Activated CD4-positive, CD25-positive, alpha-beta regulatory T cell treated with anti-CD3 and anti-CD28 coated beads, Interleukin-2, amount 50 U/mL, for 24 hours (primary cell): ENCODE measurements at regions not wholly inside any gene's neighbourhood (a gene's known extent, or its start where the extent isn't known, plus 50 kb on each side); places are given as distances from the start of the nearest gene placed in this dataset.

Experiments
- ATAC-seq, 2 donors: fragments of 150-1000 bp; cut with Tn5 transposase; one replicate each; pipeline ENCODE4 v1.10.0; 2021; ENCODE audit warnings: mild to moderate bottlenecking in 1 of 2, moderate library complexity in 1 of 2

DNA sequence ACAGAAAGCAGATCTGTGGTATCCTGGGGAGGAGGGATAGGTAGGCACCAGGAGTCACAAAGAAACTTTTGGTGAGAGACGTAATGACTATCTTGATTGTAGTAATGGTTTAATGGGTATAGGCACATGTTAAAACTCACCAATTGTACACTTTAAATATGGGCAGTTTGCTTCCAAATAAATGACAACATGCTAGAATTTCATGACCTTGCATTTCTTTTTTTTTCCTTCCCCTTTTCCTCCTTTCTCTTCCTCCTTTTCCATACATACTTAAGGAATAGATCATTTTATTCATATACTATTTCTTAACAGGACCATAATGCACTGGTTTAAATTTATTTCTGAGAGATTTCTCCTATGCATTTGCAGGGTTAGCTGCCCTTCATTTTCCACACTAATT lies 341.8 kb downstream of the TMEM182 start:
- no peak for ATAC-seq

DNA sequence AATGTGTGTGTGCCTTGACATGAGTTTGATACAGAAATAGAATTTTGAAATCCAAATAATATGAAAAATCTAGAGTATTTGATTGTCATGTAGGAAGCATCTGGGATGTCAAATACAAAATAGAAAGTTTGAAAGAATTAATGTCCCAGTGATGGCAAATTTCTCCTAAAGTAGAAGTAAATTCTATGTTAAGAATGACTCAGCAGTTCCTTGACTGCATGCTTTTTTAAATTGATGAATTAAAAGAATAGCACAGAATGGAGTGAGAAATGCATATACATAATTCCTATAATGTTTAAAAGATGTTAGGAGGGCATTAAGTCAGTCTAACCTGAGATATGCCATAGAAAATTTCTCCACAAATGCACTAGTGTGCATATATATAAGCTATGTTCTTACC lies 357.5 kb downstream of the TMEM182 start:
- ATAC-seq, result no peak

DNA sequence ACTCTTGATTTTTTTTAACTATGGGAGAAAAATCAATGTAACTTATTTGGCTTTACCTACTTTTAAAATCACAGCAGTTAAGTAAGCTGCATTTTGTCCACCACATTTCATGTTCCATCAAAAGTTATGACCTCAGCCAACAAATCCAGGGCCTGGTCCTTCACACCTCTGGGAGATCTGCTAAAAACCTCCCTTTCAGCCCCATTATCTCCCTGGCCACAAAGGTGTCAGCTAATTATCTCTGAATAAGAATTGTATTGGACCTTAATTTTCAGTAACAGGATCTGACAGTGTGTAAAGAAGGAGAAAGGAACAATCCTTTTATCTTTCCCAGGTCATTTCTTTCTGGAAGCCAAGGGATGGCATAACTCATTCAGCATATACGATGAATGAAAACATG lies 359.3 kb downstream of the TMEM182 start:
- ATAC-seq, result no peak

DNA sequence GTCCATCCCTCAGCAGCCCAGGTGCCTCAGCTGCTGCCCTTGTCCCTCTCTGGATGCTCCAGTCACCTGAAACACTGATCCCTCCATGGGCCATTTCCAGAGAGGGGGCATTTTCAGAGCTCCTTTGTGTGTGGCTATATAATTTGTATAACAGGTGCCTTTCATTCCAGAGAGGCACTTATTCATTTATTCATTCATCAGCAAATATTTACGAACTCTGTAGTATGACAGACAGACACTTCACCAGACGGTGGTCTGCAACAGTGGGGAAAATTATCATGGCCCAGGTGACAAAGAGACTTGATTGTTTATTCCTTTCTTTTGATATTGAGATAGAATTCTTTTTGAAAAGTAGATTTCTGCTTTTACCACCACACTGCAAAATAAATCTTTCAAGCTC lies 361.7 kb downstream of the TMEM182 start:
- no peak for ATAC-seq

DNA sequence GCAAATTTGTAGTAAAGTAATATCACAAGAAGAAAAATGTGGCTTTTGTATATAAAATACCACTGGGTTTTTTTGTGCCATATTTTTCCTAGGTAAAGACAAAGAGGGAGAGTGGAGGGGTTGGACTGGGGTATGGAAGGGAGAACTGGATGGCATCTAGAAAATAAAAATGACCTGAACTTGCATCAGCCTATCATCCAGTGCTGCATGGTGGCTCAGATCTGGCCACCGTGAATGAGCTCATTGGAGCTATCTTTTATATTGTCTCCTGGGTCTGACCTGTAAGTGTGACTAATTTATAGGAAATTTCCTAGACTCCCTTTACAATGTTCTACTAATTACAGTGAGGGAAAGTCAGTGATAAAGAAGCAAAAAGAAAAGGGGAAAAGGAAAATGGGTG lies 369.0 kb downstream of the TMEM182 start:
- ATAC-seq, result no peak

DNA sequence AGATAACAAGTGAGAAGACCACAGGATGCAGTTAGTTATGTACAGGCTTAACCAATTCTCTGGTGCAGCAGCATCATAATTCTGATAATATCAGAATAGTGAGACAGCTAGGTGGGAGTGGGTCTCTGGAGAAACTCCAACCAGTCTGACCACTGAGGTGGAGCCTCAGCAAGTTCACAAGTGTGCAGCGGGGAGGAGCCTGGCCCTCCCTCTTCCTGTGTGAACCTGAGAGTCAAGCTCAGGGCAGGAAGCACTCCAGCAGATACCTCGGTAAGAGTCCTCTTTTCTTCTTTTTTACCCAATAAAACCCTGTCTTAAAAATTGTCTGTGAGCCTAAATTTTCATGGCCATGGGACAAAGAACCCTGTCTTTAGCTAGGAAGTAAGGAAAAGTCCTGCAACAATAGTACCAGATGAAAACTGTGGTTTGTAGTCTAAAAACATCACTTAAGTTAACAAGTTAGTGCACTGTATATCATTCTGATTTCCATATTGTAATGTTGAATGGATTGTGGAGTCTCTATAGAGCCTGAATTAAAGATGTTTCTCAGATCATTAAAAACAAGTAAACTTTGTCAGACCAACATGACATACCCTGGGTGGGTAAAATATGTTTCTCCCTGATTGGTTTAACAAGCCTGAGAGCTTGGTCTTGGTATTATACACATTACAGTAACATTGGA lies 370.8 kb downstream of the TMEM182 start:
- no peak for ATAC-seq

DNA sequence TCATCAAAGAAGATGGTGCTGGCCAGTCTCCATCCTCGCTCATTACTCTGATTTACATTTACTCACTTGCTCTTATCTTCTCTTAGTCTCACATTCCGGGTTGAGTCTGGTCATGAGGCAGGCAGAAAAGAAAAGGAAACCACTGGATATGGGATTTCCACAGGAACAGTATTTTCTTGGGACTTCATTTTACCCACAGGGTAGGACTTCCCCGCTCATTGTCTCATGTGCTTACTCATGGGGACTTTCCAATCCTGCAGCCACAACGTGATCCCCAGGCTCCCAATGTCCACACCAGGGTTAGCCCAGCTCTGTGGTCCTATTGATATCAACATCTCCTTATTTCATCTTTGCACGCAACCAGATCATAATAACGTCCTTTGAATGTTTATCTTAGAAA lies 373.8 kb downstream of the TMEM182 start:
- no peak for ATAC-seq

DNA sequence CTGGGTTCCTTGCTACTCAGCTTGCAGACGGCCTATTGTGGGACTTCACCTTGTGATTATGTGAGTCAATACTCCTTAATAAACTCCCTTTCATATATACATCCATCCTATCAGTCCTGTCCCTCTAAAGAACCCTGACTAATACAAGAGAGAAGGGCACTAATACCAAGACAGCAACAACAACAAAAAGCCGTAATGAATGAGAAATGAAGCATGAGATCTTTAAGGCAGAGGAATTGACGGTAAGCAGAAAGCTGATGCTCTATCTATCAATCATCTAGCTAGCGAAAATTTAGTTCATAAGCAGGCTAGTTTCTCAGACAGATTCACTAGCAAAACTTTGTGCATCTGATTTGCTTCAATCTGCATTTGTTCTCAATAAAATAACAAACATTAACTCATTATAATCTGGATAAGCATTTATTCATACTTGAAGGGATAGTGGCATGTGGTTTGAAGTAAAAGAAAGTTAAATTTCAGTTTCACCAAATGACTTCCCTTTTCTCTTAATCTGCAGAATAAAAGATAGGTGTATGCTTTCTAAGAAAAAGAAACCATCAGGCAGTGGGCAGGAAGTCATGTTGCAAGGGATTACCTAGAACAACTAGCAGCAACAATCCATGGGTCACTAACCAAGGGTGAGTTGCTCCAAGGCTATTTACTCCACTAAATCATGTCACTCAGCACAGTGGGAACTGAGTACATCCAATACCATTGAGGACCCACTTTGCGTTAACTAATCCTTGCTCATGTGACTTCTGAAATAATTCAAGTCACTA lies 376.5 kb downstream of the TMEM182 start:
- ATAC-seq, result no peak

DNA sequence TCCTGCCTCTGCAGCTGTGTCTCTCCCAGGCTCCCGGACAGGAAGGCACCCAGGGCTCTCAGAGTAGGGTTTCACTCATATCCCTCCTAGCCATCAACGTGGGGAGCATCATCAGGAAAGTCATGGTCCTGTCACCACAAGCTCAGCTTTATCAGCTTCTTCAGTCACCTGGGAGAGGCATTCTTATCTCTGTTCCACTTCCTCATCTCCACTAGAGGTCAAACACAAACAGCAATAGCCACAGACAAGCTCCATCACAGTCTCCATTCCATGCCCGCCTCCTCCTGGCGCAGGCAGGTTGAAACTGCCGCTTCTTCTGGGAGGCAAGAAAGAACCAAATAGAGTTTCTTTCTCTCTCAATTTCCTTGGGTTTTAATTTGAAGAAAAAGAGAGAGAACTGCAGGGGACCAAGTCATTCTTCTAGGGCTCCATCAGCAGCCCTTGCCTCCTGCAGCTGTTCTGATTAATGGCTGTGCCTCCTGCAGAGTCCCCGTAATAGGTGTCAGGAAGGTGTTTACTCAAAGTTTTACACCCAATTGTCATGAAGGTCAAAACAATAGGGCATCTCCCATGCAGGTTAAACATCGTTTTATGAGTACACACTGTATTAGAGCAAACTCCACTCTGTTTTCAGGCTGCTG lies 377.9 kb downstream of the TMEM182 start:
- ATAC-seq, result no peak

DNA sequence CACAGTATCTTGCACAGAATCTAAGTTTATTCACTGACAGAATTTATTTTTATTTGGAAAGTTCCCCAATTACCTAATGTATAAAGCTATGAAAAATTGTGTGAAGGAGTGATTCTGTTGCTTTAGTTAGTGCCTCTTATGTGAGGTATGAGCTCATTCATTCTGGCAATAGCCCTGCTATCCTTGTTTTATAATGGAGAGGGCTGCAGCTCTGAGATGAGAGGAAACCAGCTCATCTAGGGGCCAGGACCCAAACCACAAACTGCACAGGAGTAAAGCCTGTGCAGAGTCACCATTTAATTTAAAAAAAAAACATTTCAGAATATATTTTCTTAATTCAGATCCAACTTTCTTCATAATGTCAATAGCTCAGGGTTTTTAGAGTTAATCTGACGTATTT lies 383.0 kb downstream of the TMEM182 start:
- ATAC-seq, result no peak

DNA sequence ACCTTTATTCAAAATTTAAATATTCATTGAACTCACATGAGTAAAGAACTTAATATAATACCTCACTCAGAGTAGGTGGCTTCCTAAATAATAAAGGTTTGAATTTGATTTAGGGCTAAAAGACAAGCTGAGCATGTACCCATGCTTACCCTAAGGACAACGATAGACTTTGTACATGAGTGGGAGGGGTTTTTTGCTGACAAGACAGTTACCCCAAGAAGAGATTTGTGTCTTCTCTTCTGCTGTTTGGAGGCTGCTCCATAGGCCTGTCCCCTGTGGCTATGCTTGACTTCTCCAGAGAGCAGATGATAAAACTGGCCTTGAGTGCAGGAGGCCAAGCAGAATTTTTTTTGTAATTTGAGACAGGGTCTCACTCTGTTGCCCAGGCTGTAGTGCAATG lies 383.9 kb downstream of the TMEM182 start:
- ATAC-seq, result no peak

DNA sequence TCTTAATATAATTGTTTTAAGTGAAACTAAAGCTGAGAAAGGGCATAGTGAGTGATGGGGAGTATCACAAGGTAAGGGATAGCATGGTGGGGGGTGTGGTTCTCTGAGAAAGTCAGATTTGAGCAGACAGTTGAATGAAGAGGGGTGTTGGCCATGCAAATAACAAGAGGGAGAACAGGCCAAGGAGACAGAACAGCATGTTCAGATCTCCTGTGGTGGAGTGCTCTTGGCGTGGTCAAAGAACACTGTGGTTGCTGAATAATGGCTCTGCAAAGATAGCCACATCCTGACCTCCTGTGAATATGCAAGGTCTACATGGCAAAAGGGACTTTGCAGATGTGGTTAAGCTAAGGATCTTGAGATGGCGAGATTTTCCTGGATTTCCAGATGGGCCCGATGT lies 389.2 kb downstream of the TMEM182 start:
- ATAC-seq, result no peak

DNA sequence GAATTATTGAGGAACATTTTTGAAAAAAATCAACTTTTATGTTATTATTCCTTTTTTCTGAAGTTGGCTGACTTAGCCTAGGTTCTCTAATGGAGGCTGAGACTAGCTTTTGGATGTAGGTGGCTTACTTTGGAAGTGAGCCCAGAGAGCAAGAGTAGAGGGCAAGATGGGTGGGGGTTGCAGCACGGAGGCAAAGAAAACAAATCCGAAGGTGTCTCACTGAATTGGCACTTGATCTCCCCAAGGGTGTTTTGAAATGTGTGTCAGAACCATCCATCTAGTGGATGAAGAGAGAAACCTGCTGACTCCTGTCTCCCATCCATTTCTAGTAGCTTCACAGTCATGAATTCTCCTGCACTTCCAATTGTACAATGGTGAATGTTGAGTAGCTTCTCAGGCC lies 390.7 kb downstream of the TMEM182 start:
- no peak for ATAC-seq

DNA sequence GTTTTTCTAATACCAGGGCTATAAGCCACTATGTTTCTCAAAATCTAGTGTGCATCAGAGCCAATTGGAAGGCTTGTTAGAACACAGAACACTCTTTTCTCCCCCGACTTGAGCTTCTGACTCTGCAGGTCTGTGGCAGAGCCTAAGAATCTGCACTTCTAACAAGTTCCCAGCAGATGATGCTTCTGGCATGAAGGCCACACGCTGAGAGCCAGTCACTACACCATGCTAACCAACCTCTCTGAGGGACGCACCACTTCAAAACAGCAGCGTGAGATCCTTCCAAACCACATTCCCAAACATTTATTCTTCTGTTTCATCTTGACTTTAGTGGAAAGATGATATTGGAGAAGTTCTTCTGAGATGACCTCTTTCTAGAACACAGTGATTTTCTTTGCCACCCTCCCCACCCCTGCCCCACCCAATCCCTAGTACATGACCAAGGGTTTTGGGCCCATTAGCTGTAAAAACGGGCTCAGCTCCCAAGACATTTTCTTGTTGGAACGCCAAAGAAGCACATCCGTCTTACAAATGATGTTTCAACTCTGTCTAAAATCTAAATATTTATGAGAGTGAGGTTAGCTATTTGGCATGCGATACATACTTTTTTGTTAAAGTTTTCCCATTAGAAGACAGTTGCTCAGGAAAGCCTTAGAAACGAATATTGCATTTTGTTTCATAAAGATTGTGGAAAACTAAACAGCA lies 391.9 kb downstream of the TMEM182 start:
- ATAC-seq, result no peak

DNA sequence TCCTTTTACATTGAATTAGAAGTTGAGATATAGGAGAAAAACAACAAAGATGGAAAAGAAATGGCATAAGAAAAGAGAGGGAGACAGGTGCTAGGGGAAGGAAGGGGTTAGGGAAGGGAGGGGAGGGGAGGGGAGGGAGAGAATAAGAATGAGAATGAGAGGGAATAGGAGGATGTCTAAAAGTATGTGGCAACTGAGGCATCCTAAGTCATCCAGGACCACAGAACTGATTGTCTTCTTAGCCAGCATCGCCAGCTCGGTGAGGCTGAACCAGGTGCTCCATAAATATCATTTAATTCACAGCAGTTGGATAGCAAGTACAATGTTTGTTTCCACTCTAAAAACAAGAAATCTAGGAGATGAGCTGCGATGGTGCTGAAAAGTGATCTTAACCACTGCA lies 393.5 kb downstream of the TMEM182 start:
- ATAC-seq, result no peak

DNA sequence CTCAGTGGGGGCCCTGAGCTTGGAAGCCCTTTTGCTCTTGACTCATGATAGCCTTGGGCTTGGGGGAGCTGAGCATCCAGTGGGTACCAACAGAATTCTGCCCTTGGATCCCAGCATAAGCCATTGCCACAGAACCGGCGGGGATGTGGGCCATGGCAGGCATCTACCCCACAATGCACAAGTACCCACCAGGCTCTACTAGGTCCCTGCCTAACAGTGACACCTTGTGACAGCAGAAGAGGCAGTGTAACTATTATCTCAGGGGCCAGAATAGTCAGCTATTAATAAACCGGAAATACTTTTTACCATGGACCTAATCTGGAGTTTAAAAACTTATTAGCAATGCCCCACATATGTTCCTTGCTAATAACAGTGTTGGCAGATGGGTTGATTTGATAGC lies 397.2 kb downstream of the TMEM182 start:
- ATAC-seq, result no peak

DNA sequence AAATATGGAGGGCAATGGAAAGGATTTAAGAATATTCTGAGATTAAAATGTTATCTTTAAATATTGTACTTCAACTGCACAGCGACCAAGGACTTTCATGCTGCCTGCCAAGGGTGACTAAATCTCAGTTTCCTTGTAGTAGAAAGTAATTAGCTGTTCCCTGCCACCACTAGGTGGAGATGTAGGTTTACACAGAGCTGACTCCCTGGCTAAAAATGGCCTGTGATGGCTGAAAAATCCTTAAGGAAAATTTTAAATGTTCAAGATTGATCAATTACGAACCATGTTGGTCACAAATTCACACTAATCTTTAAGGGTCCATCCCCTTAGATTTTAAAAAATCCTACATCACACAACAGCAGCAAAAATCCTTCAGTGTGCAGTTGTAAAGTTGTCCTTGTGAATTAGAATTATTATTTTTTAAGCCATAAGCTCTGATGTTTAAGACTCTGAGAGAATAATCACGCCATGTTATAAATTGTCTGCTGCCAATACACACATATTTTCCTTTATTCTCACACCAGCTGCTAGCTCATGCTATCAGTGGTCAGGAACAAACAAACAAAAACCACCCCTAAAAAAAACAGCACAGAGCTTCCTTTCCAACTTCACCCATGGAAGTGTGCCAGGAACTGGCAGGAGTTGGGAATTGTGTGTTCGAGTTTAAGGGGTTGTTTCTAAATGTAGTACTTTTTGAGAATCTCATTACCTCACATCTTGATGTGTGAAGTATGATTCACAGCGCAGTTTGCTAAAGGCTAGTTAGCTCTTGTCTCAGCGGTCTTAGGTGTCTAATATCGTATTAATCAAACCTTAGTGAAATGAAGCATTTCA lies 399.8 kb downstream of the TMEM182 start:
- ATAC-seq, result no peak

DNA sequence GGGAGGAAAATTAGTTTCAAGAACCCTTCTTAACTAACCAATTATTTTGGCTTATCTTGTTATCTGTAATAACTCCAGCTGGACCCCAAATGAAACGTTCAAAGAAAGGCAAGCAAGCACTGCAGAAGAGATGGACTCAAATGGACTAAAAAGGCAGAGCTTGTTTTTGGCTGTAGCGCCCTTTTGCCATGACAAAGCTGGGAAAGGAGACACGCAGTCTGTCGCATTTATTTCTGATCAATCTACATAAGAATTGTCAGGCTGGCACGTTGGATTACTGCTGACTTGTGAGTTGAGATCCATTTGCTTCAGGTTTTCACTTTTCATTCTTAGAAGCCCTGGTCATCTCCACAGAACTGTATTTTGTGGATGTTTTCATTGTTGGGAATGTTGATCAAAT lies 402.9 kb downstream of the TMEM182 start:
- ATAC-seq, result no peak

DNA sequence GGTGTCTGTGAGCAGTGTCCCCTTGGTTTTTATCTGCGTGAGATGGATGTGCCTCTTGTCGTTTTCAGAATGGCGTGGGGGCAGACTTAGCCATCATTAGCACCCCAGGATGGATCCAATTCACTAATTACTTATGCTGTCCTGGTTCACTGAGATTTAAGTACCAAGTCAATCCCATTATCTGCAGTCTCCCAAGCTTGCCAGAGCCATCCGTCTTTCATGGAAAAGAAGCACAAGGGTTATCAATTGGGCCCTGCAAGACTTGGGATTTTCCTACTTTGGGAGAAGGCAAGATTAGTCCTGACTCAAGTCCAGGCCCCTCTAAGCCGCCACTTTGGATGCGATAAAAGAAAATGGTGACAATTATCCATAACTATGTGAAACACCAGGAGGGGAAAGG lies 404.0 kb downstream of the TMEM182 start:
- ATAC-seq, result no peak

DNA sequence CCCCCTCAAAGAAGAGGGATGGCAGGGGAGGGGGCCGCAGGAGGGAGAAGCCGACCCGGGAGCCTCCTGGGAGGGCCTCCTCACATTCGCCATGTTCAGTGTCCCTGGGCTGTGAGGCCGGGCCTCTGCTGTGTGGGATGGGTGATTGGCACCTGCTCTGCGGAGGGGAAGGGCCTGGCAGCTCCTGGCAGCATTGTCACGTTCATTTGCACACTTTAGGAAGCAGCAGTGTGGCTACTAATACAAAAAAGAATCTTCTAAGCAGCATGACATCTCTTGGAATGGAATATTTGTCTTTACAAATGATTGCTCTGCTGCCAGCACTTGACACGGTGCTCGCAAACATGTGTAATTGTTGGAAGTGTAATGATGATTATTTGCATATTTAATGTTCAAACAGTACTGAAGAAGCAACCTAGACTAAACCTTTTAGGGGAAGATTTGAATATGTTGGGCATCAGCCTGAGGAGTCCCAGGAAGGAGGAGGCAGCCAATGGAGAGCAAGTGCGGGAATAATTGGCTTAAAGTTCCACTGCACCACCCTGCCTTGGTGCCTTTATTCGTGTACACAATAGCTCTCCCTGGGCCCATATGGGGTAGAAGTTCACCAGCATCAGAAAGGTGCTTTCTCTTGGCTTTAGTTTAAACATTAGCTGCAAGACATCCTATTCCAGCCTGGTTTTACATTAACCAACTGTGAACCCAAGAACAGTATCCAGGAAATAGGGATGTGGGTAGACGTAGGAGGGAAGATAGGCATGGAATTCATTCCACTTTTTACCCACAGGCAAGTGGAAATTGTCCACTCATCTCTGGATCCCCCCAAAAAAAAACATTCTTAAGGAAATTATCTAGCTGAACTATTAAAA lies 404.9 kb downstream of the TMEM182 start:
- ATAC-seq, result no peak

DNA sequence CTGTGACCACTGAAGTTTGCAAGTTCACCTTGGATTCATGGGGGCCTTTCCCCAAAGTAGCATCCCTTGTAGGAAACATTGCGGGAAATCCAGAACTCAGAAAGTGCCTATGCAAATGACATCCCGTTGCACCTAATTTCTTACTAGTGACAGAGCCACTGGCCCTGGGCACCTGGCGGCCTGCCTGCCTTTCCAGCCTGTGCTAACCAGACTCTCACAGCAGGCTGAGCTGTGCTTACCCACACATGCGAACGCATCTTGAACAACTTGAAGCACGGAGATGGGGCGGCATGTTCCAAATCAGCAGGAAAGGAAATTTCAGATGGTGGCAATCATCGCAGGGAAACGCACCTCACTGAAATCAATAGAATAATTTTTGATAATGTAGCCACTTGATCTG lies 405.8 kb downstream of the TMEM182 start:
- no peak for ATAC-seq

DNA sequence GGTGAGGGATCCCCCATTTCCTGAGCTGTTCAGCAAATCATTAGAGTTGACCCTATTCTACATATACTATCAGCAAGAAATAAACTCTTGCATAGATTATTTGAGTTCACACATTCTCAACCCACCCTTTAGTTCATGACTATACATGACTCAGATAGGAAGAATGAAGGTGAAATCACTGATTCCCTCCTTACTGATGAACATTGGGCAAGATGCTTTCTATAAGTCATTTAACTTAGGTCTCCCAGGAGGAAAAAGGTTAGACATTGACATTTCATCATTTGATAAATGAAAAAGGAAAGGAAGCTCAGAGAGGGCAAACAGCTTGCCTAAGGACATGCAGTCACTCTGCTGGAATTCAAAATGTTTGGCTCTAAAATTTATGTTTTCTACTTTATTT lies 408.0 kb downstream of the TMEM182 start:
- no peak for ATAC-seq
